ENCODE measurements at regions not wholly inside any gene's neighbourhood (a gene's known extent, or its start where the extent isn't known, plus 50 kb on each side); places are given as distances from the start of the nearest gene placed in this dataset.

GRCh38 chr3:13227315-13228165, 154.3 kb upstream of the IQSEC1 start:
- no peak for DNase-seq

GRCh38 chr3:13224967-13225366, 151.7 kb upstream of the IQSEC1 start:
- no peak for DNase-seq

- no peak for DNase-seq
Measured at GRCh38 chr3:13223574-13224237, 150.5 kb upstream of the IQSEC1 start.

- no peak for DNase-seq
Measured at GRCh38 chr3:13222891-13223573, 149.8 kb upstream of the IQSEC1 start.

- no peak for DNase-seq
Measured at GRCh38 chr3:13222131-13222530, 148.9 kb upstream of the IQSEC1 start.

- DNase-seq: no peak
Measured at GRCh38 chr3:13221491-13222061, 148.3 kb upstream of the IQSEC1 start.

- DNase-seq: no peak
Measured at GRCh38 chr3:13220991-13221390, 147.8 kb upstream of the IQSEC1 start.

GRCh38 chr3:13219902-13220296, 146.7 kb upstream of the IQSEC1 start:
- no peak for DNase-seq

GRCh38 chr3:13219077-13219901, 146.1 kb upstream of the IQSEC1 start:
- no peak for DNase-seq

GRCh38 chr3:13218541-13218908, 145.3 kb upstream of the IQSEC1 start:
- DNase-seq: no peak

GRCh38 chr3:13217736-13218540, 144.7 kb upstream of the IQSEC1 start:
- no peak for DNase-seq

GRCh38 chr3:13217253-13217652, 144.0 kb upstream of the IQSEC1 start:
- DNase-seq: no peak

GRCh38 chr3:13215940-13216546, 142.8 kb upstream of the IQSEC1 start:
- DNase-seq: no peak

GRCh38 chr3:13214847-13215472, 141.7 kb upstream of the IQSEC1 start:
- no peak for DNase-seq

GRCh38 chr3:13213911-13214846, 140.9 kb upstream of the IQSEC1 start:
- no peak for DNase-seq

- DNase-seq: no peak
Measured at GRCh38 chr3:13213490-13213889, 140.3 kb upstream of the IQSEC1 start.

- DNase-seq: no peak
Measured at GRCh38 chr3:13211605-13212210, 138.5 kb upstream of the IQSEC1 start.
